GM21447 (cell line): ENCODE measurements at regions not wholly inside any gene's neighbourhood (a gene's known extent, or its start where the extent isn't known, plus 50 kb on each side); places are given as distances from the start of the nearest gene placed in this dataset.

Experiments
- ATAC-seq: cut with Tn5 transposase; IDR thresholded peaks from one replicate; pipeline ENCODE4 v1.9.1; 2021; ENCODE audit not compliant: unreplicated experiment

DNA sequence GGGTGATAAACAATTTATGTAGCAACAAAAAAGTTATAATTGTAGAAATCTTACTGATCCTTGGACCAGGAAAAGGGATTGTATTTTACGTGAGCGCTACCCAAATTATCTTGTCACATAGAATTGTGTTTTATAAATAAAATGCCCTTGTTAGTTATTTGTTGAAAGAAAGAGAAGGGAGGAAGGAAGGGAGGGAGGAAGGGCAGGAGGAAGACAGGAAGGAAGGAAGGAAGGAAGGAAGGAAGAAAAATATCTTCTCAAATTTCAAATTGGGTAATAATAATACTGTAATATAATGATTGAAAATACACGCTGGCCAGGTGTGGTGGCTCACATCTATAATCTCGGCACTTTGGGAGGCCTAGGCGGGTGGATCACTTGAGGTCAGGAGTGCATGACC is 206.2 kb upstream of the TLL1 start:
- ATAC-seq, result no peak

DNA sequence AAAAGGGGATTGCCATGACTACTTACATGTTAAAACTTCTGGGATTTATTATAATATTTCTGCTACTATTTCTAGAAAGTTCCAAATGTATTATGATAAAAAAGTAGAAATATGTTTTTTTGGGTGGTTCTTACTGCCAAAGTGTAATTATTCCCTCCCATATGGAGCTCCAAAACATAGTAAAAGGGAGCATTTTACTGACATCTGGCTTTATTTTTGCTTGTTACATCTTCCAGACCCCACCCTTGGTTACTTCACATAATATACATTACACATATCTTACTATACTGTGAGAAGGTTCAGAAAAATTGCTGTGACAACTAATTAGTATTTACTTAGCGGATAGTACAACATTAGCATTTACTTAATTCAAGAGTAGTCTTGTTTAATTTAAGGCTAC is 205.1 kb upstream of the TLL1 start:
- ATAC-seq, result no peak

DNA sequence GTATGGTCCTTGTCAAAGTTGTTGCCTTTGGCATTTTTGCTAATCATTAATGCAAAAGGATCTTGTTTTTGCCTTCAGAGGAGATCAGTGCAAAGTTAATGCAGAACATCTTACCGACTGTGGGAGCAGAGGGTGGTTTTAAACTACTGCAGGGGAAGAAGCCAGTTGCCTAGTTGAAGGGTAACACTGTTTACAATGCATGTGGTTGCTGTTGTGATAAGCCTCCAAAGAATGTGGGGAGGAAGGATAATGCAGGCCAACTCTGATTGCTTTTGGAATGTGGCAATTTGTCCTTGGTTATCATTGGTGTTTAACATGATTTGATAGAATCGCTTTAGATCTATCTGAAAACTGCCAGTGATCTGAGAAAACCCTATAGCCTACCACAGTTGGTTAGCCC is 204.3 kb upstream of the TLL1 start:
- no peak for ATAC-seq

DNA sequence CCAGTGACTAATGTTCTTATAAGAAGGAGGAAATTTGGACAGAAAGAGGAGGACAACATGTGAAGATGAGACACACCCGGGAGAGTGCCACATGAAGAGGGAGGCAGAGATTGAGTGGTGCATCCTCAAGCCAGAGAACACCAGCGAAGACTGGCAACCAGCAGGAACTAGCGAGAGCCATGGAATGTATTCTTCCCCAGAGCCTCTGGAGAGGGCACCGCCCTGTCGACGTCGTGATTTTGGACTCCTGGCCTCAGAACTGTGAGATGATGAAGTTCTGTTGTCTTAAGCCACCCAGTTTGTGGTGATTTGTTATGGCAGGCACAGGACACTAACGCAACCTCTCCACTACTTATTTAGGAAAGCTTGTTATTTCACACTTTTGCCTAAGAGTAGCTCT is 196.0 kb upstream of the TLL1 start:
- no peak for ATAC-seq

DNA sequence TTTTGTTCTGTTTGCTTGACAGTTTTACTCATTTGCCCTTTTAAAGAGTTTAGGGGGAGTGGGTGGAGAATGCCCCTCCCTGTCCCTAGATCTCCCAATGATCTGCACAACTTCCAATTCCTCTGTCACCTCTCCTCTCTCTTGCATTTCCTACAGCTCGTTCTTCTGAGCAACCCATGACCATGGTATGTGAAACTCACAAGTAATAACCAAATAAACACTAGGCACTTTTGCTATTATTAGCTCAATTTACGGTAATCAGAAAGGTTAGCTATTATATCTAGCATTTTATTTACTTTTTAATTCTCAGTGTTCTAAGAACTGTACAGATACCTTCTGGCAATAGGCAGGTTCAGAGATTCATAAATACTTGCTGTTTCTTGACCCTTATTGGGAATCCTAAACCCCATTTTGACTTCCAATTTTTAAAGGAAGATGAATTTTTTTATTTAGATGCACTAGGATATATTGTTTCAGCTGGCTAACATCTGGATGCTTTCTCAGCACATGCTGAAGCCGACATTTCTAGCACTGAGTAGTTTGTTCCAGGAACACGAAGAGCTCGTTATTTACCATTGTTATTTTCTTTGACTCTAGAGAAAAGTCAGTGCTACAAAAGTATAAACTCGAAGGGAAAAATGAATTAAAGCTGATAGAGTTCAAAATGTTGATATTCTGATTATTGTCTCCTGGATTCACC is 194.7 kb upstream of the TLL1 start:
- no peak for ATAC-seq

DNA sequence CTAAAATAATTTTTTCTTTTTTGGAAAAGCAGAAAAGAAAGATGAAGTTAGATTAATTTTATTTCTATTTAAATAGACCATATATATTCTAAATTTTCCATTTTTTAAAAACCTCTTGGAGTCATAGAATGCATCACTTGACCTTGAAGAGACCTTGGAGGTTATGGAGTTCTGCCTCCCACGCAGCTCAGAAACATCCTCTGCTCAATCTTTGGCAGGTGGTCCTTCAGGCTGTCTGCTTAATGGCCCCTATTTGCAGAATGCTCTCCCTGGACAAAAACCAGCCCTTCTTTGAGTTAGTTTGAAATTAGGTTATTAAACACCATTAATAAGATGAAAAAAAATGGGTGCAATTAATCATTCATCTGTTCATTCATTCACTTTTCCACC is 194.1 kb upstream of the TLL1 start:
- ATAC-seq, result no peak

DNA sequence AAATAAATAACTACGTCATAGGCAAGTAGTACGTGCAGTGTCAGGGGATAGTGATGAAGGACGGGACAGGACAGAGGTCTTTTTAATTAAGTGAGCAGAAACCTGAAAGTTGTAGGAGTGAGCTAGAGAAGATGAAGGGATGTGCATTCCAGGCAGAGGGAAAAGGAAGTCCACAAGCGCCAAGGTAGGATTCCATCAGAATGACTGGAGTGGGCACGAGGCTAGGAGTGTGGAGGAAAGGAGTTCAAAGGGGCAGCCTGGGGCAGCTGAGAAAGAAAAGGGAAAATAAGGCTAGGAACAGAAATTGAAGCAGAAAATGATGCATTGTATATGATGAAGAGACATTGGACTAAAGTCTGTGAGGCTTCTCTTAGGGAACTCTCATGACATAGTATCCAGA is 192.2 kb upstream of the TLL1 start:
- no peak for ATAC-seq

DNA sequence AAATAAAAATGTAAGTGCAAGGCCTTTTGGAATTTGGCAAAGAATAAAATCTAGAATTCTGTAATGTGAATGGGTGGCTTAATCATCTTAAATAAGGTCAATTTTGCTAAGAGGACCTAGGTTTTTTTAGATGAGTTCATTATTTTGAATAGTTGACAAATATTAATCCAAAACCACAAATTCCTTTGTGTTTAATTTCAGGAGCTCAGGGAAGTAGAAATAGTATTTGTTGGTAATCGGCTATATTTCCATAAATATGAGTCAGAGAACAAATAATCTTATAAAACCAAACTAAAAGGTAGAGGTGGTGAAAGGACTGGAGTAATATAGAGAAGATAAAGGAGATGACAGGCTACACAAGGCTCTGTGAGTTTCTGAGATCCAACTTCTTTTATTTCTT is 190.4 kb upstream of the TLL1 start:
- no peak for ATAC-seq

DNA sequence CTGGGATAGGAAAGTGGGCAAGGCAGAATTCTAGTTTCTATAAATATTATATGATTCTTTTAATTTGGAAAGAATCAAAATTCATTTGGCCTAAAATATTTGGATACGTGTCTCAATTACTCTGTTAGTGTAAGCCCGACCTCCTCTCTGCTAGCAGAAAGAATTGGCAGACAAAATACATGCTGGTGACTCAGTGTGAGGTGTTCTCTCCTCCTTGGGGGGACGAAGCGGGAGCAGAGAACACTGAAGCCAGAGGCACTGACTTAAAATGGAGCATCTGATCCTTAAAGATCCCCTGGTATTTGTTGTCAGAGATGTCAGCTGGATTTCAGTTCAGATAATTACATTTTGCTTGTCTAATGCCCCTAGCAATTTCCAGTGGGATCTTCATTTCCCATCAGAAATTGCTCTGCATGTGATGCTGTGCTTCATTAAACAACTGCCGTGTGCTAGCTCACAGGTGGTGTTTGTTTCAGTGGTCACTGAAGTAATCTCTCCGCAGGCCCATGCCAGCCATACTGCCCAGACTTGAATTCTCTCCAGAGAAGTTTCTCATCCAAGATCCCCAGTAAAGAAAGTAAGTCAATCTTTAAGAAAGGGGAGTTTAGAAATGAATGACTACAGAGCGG is 188.7 kb upstream of the TLL1 start:
- ATAC-seq, result no peak

DNA sequence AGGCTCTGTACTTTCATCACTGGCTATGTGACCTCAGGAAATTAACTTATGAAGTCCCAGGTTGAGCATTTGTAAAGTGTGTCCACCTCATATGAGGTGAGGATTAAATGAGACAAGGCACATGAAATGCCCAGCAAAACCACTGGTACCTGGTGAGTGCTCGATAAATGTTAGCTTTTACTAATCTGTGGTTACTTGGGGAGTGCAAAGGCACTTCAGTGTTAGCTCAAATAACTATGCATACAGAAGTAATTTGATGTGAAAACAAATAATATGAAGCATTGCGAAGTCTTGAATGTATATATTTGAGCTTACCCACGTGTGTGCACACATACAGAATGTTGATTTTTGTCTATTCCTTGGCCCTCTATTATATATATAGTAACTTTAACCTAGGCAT is 186.3 kb upstream of the TLL1 start:
- ATAC-seq, result no peak

DNA sequence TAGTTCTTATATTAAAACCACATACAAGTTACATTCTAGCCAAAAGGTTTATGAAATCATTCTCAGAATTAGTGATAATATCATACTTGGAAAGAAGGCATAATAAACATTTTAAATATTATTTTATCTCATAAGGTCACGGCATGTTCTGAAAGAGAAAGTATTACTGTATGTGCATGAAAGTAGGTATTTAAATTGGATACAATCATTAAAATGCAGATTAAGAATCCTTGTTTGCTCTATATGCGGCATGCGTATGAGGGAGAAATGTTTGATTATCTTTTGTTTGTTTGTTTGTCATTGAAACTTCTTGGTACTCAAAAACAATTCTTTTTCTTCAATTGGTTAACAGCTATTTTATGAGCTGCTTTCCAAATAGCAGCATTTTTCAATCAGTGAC is 183.9 kb upstream of the TLL1 start:
- ATAC-seq, result no peak

DNA sequence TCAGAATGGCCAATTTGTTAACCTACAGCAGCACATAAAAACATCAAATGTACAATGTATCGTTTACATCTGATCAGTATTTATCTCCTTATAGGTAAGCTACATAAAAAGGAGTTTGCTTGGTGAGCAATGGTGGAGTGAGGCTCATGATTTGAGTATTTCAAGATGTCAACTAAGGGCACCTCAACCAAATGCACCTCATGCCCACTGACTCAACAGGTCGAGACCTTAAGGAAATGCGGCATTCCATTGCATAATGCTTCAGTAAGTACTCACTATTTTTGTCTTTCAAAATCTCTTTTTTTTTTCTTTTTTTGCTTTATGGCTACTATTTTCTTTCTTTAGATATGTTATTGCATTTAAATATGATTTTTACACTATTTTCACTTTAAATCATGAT is 181.0 kb upstream of the TLL1 start:
- ATAC-seq, result no peak

DNA sequence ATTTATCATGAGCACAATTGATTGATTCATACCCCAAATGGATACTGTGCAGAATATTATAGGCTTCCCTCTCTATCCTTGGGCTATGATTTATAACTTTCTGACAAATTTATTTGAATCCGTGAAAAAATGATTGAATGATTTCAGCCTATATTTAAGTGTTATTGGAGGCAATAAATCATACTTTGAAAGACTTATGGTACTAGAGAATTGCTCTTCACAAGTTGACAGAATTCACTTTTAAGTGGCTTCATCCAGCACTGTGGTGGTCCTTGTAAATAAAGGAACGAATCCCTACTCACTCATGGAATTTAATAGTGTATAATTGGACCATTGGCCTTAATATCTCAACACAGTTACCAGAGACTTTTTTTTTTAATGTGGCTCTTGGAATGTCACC is 174.8 kb upstream of the TLL1 start:
- ATAC-seq, result no peak

DNA sequence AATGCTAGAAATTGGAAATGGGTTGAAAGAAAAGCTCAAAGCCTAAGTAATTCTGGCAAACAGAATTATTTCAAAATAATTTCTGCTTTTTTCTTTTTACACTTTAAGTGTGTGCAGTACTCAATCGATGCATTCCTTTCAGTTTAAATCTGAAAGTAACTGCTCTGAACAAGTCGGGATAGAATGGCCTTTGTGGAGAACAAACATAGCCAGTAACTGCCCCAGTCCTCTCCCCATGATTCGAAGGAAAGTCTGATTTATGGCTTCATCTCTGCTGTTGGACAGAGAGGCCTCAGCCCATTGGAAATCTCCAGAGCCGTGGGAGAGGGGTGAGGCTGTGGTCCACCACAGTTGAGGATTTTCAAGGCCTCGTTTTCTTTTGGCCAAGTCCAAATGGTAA is 174.0 kb upstream of the TLL1 start:
- no peak for ATAC-seq

DNA sequence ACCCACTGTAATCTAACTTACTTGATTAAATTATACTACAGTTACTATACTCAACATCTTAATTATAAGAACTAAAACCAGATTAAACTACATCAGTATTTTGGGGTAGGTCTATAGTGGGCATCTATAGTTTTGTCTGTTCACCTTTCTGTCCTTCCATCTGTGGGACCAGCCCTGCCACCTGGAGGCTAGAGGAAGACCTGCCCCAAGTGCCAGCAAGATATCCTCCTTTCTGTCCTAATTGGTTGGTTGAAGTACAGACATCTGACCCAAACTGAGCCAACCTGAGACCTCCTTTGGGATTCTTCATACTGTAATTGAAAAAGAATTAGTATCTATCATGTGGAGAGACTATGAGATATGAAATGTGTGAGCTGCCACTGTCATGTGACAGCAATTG is 172.2 kb upstream of the TLL1 start:
- ATAC-seq, result no peak

DNA sequence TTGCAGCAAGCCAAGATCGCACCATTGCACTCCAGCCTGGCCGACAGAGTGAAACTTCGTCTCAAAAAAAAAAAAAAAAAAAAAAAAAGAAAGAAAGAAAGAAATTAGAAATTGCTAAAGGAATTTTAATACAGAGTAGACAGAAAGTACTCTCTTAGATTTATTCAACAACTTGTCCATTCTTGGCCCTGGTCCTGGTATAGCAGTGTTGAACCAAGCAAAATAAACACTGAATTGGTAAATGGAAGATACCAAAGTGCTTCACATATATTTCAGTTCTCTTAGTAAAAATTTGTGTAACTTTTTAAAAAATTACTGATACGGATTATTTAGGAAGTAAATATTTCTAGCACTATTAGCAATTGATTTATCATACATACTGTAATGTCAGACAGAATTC is 165.9 kb upstream of the TLL1 start:
- no peak for ATAC-seq

DNA sequence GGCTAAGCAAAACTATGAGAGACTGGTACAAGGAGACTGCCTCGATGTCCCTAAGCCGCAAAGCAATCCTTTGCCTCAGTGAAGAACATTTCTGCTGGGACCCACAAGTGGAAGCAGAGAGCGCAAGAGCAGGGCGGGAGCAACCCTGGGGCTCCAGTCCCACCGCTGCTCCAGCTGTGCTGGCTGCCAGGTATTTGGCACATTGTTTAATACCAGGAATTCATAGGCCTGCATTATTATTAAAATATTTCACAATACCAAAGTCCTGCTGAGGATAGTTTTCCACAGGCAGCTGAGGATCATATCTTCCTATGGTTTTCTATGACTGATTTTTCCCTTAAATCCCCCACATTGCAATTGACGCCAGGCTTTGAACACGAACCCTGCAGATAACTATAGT is 163.5 kb upstream of the TLL1 start:
- ATAC-seq, result no peak

DNA sequence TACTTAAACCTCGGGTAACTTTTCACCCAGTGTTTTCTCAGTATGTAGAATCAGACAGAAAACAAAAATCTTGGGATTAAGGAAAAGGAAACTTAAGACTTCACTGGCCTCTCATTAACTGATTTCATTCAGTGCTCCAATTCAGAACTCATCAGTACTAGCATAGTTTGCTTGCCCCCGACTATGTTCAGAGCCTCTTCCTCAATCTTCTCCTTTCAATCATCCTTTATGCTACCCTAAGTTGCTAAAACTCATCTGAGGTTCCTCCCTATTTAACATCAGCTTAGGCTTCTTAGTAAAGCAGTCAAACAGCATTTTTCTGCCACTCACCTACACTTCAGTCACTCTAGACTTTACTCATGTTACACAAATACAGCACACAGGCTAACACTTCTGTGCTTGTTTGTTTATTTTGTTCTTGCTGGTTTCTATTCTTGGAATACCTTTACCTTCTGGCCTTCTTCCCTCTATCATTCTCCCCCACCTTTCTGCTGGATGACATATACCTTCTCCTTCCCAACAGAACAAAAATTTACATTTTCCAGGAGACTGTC is 163.0 kb upstream of the TLL1 start:
- ATAC-seq, result no peak

DNA sequence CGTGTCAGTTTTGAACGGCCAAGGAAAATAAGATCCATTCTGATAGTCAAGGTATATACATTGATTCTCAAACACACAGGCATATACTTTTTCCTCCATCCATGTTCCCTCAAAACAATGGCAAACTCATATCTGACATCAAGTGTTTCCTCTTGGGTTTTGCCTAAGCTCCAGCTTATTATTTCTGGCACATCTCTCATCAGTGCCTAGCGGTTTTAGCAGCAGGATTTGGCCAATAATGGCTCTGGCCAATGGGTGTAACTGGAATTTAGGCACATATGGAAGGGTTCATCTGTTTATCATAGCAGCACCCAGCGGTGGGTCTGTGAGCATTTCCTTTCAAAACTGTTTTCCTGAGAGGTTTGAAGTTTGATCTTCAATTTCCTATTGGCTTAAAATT is 161.6 kb upstream of the TLL1 start:
- ATAC-seq, result no peak

DNA sequence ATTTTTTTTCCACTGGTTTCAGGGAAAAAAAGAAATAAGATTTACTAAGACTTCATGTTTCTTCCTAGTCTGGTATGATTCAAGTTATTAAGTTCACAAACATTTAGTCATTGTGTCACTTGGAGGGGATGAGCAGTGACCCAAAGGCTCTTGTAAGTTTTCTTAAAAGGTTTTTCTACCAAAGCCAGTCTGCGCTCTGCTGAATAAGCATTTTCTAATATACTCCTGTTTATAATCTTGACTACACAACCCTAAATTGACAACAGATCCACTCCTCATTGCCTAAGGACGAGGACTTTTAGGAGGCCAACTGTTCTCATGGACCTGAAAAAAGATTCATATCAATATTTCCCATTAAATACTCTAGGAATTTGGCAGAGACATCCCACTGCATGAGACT is 161.1 kb upstream of the TLL1 start:
- ATAC-seq, result no peak

DNA sequence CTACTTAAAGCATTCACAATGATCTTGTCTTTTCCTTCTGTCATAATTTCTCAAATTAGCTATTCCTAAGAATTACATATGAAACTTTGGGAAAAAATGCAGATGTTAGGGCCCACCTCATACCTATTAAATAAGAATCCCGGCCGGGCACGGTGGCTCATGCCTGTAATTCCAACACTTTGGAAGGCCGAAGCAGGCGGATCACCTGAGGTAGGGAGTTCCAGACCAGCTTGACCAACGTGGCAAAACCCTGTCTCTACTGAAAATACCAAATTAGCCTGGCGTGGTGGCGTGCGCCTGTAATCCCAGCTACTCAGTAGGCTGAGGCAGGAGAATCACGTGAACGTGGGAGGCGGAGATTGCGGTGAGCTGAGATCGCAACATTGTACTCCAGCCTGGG is 158.4 kb upstream of the TLL1 start:
- ATAC-seq, result no peak

DNA sequence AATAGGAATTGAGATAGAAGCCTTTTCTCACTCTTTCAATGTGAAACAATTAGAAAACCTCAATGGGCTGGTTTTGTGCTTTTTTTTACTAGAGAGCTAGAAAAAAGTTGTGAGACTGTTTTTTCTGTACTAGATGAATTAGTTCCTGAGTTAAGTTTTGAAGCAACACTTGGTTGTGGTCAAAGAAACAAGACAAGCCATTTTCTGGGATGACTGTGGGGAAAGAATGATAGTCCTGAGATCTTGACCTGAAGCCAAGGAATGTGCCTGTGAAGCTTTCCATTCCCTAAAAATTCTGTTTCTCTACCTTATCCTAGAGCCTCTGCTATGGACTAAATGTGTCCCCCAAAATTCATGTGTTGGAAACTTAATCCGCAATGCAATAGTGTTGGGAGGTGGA is 157.8 kb upstream of the TLL1 start:
- ATAC-seq, result no peak

DNA sequence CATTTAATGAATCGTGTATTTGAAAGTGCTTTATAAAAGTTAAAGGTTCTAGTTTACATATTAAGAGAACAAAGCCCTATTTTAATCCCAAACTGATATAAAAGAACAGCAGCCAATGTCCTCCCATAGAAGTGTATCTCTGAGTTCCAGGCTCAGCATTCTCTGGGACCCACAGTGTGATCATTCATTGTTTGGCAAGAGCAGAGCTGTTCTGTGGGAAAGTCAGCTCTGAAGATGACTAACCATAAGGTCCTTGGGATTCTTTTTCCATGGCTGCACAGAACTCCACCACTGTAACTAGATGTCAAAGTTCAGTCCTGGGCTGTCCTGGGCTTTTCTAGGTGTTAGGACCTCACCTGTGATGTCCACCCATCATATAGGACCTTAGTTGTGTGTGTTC is 157.0 kb upstream of the TLL1 start:
- ATAC-seq, result no peak
